Astrocyte (in vitro differentiated cells and primary cell): ENCODE measurements at regions not wholly inside any gene's neighbourhood (a gene's known extent, or its start where the extent isn't known, plus 50 kb on each side); places are given as distances from the start of the nearest gene placed in this dataset.

Experiments used
- CTCF ChIP-seq: IDR thresholded peaks from 2 replicates; pipeline ENCODE4 v1.5.1; 2011; ENCODE audit warnings: low read depth, mild to moderate bottlenecking, inconsistent platforms, low read length, moderate library complexity; ENCODE audit not compliant: insufficient read depth
- EZH2 ChIP-seq: IDR thresholded peaks from 2 replicates; pipeline ENCODE4 v1.6.1; 2012; ENCODE audit warnings: mild to moderate bottlenecking, low read length, inconsistent platforms; ENCODE audit not compliant: insufficient read depth

DNA sequence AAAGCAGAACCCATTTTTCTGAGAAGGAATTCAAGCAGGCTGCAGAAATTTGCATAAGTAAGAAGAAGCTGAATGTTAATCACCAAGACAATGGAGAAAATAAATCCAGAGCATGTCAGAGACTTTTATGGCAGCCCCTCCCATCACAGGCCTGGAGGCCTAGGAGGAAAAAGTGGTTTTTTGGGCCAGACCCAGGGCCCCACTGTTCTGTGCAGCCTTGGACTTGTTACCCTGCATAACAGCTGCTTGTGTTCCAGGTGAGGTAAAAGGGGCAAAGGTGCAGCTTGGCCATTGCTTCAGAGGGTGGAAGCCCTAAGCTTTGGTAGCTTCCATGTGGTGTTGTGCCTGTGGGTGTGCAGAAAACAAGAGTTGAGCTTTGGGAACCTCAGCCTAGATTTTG is 1516.2 kb upstream of the PCDH10 start:
- TF ChIP-seq CTCF = no peak
- TF ChIP-seq EZH2 = no peak
